GM21360 (cell line): ENCODE measurements at regions not wholly inside any gene's neighbourhood (a gene's known extent, or its start where the extent isn't known, plus 50 kb on each side); places are given as distances from the start of the nearest gene placed in this dataset.
"Not testable (repeated sequence)": the region's sequence is repeated elsewhere in the genome, so short reads cannot be mapped to it uniquely, and the experiment has no call there.

Experiments
- ATAC-seq: cut with Tn5 transposase; IDR thresholded peaks from one replicate; pipeline ENCODE4 v1.9.1; 2021; ENCODE audit warnings: mild to moderate bottlenecking, moderate library complexity; ENCODE audit not compliant: unreplicated experiment

DNA sequence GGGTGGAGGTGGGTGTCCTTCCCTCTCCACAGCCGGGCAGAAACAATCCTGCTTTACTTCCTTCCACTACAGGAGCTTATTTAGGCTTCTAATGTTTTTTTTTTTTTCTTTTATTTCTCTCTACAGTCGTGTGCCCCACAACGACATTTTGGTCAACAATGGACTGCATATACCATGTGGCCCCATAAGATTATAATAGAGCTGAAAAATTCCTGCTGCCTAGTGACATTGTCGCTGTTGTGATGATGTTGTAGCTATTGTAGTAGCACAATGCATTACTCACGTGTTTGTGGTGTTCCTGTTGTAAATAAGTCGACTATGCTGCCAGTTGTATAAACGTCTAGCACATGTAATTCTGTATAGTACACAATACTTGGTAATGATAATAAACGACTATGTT, 153.7 kb downstream of the IL20RB start:
- ATAC-seq, result no peak

DNA sequence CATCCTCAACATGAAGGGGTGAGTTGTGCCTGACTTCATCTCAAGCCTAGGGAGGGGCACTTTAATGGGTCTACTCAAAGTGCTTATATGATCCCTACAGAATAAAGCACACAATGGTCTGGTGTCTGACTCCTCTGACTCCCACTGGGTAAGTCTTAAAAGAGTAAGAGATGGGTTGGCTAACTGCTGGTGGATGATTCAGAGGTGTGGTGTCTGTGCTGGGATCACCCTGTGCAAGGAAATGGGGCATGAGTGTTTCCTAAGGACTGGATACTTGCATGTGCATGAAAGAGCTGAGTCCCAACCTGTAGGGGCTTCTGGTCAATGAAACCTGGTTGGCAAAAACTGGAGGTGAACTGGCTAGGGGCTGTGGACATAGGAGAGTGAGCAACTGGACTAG, 158.8 kb downstream of the IL20RB start:
- no peak for ATAC-seq

DNA sequence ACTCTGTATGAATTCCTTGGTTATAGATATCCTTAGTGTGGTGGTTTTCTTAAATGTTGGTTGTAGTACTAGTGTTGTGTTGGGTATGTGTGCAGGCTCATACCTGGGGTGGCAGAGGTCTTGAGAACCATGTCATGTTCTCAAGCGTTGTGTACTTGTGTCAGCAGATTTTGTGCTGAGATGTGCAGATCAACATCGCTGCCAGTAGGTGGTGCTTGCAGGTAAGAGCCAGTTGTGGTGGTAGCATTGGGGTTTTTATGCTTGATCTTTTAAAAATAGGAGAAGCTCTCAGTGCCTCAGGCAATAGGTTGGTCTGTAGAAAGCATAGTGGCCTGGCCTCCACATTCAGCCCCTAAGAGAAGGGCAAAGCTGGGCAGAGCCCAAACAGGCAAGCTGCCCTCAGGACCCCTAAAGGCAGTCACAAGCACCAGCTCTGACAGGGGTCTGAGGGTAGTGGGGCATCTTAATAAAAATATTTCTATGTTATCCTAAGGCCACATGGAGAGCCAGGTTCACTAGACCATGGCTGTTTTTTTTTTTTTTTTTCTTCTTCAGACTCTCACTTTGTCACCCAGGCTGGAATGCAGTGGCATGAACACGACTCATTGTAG, 164.0 kb downstream of the IL20RB start:
- ATAC-seq, result peak; percentile 72

DNA sequence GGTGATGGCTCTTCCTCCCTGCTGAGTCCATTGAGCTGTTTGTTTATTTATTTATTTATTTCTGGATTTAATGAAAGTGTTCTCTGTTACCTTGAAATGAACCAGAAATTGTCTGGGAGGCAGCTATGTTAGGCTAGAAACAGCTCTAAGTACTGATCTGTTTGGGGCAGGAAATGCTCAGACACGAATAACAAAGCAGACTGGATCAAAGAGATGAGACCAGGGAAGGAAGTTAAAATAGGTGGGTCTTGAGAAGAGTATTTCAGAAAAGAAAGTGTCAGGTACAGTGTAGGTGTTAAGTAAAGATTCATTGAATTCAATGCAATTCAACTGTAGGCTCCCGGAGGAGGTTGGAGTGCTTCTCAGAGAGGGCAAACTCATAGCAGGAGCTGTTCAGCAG, 173.3 kb downstream of the IL20RB start:
- ATAC-seq, result no peak

DNA sequence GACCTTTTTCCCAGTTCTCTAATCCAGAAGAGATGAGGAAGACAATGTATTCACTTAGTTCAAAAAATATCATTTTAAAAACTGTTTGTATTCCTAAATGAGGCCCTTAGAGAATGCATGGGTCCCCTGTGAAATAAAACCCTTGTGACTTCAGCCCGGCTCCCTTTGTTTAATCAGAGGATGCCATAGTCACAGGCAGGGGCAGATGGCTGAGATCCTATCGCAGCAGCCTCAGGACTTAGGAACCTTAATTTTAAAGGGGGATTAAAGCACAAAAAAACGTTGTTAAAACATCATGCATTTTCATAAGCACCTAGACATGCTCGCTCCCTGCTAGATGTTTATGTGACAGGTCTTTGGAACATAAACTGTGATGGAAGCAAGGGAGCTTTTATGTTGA, 176.6 kb downstream of the IL20RB start:
- no peak for ATAC-seq

DNA sequence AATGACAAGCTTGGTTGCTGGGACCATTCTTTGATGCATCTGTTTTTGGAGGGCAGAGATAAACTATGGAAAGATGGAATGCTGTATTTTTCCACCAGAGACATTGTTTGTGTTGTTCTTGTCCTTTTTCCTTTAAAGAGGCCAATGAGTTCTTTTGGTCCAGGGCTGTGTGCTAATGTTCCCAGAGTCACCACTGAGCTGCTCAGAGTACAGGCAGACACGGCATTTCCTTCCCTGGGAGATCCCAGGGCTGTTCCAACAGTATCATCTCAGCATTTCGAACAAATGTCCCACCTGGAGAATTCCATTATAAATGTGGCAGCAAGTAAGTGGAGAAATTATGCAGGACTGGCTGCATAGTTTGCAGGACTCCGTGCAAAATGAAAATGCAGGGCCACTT, 190.6 kb downstream of the IL20RB start:
- ATAC-seq, result no peak

DNA sequence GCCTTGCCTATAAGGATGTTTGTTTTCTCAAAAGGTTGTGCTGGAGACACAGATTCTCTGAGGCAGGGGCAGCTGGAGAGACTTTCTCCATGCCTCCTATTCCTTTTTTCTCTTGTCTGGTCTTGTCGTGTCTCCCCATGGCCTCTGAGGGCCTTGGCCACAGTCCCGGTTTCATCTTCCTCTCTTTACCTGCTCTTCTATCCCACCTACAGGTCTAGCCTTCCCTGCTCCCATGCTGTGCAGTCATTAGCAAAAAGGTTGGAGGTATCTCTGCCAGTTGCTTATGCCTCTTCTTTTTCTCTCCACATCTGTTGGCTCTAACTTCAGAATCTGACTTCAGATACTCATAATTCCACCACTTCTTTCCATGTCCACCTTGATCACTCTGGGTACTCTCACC, 191.1 kb downstream of the IL20RB start:
- no peak for ATAC-seq

DNA sequence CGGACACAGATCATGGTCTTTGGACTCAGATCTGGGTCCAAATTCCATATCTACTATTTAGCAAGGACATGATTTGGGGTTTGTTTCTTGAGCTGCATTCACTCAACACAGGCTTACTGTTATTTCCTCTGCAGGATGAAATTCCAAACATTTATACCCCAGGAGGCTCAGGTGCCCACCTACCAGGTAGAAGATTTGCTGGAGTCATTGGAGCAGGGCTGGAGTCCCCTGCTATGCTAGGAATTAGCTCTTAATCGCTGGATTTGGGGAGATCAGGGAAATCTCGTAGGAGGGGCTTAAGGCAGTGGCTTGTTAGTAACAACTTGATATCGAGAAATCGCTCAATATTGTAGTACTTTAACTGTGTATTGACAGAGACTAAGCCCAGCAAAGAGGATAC, 193.0 kb downstream of the IL20RB start:
- no peak for ATAC-seq

DNA sequence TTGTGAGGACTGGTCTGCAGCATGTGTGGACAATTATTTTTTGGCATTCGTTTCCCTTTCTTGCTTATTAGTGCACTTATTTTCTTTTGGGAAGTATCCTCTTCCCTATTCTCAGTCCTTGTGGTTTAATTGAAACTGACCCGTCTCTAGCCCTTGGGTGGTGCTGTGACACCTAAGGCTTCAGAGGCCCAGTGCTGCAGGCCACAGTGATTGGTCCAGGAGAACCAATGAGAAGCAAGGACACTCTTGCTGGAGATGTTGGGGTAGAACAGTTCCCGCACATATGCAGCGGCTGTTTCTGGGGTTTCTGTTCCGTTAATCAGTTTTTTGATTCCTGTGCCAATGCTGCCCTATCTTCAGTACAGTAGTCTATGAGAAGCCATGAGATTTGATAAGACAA, 195.3 kb downstream of the IL20RB start:
- not testable (repeated sequence) for ATAC-seq

DNA sequence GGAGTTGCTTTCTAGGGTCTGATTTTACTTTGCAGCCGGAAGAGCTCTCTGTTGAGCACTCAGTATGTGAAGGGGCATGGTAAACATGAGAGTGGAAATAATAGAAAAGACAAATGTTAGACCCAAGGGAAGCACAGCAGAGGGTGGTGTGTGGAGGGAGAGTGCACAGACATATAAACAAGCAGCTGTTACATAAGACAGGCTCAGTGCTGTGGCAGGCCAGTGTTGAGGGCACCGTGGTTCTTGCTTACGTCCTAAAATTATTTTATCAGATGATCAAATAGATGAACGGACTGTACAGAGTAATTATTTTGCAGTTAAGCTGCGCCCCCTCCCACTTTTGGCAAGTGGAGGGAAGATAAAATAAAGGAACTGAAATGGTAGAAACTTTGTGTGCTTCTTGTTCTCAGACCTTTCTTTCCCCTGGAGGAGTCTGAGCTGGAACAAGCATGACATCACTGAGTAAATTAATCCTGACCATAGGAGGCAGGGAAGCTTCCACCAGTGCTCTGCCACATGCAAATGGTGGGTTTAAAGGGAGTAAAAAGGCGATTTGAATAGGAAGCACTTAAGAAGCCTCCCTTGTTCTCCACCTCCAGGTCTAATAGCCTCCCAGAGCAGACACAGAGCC, 205.6 kb downstream of the IL20RB start:
- ATAC-seq, result no peak

DNA sequence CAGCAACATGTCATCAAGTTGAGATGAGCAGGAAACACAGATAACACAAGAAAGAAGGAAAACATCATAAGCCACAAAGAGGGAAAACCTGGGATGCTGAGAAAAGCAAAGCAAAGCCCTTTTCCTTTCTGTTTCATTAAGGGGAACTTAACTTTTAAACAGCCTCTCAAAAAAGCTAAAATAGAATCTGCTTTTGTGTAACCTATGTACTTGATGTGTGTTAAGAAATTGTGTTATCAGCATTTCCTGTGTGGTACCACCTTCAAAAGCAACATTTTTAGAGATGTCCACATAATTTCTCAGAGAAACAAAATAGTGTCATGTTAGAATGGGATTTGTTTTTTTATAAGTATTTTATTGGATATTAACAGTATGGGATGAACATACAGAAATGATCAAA, 206.2 kb downstream of the IL20RB start:
- ATAC-seq, result no peak

DNA sequence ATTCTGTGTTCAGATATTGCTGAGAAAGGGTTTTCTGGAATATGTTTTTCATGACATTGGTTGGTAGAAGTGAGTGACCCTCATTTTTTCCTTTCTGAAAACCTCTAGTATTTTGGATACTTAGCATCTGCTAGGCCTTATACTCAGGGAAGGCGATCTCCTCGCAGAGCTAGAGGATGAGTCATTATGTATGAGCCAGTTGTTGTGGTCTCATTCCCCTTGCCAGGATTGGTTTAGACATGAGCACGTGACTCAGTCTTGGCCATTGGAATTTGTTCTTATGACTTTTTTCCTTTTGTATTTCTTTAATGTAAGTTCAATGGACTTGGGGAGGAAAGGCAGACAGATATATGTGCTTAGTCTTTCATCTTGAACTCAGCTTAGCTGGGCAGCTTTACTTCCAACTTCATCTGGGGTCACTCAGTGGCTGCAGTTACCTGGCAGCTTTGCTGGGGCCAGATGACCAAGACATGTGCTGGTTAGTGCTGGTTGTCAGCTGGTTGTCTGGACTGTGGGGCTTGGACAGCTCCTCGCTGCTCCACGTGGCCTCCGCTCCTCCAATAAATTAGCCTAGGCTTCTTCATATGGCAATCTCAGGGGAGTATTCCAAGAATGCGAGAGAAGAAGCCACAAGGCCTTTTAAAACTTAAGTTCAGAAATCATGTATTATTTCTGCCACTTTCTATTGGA, 207.5 kb downstream of the IL20RB start:
- ATAC-seq, result no peak

DNA sequence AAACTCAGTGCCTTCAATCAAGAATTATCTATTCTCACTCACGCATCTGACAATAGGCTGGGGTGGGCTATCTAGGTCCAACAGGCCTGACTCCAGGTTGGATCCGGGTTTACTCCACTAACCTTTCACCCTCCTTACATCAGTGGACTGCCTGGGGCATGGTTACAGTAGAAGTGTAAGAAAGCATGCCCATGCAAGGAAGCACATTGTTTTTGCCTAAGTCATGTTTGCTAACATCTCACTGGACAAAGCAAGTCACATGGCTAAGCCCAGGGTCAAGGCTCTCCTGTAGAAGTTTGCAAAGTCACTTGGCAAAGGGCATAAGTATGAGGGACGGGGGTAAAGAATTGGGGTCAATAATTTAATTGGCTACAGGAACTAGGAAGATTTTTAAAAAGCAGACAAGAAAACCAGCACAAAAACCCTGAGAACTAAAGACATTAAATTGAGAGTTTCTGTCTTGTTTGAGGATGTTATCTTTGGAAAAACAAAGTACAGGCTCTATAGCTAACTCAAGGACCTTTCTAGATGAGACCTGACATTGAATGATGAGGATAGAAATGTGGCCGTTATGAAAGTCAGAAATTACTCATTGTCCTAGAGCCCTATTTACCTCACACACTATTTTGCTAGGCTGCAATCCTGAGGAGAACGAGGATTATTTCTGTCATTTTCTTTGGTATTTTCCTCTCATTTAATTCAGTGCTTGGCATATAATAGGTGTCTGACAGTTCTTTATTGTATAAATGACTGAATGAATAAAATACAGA, 214.2 kb downstream of the IL20RB start:
- ATAC-seq, result no peak

DNA sequence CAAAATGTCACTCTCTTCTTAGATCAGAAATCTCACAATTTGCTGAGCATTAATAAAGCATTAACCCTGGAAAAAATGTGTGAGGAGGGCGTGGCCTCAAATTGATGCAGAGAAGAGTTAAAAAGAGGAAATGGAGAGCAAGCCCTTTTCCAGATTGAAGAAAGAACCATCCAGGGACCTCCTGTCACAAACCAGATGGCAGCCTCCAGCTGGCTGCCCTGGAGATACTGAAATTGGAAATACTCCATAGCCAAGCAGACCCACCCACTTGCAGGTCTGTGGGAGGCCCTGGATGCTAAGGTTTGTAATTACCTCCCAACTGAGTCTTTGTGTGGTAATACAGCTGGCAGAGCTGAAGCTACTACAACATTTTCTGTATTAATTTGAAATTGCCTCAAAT, 214.9 kb downstream of the IL20RB start:
- ATAC-seq, result no peak

DNA sequence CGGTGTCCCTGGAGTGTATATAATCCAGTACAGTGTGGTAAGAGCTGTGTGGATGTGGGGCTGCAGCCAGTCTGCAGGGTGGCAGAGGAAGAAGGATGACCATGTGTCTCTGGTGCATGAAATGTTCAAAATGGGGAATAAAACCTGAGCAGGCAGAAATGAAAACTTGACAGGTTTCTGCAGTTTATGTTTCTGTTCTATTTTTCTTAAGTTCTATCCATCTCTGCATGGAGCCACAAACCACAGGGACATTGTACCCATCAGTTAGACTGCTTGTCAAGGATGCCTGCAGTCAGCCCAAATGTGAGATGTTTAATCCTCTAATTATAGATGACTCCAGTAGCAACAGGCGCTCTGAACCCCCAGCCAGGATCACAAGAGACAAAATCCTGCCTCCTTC, 216.7 kb downstream of the IL20RB start:
- no peak for ATAC-seq

DNA sequence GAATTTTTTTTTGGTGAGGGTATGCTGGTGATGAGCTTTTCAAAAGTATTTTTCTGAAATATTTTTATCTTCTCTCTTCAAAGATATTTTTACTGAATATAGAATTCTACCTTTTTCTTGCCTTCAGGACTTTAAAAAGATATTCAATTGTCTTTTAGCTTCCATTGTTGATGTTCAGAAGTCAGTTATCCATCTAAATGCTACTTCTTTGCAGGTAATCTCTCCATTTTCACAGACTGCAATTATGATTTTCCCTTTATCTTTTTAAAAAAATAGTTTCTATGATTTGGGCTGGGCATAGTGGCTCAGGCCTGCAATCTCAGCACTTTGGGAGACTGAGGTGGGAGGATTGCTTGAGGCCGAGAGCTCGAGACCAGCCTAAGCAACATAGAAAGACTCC, 222.4 kb downstream of the IL20RB start:
- no peak for ATAC-seq

DNA sequence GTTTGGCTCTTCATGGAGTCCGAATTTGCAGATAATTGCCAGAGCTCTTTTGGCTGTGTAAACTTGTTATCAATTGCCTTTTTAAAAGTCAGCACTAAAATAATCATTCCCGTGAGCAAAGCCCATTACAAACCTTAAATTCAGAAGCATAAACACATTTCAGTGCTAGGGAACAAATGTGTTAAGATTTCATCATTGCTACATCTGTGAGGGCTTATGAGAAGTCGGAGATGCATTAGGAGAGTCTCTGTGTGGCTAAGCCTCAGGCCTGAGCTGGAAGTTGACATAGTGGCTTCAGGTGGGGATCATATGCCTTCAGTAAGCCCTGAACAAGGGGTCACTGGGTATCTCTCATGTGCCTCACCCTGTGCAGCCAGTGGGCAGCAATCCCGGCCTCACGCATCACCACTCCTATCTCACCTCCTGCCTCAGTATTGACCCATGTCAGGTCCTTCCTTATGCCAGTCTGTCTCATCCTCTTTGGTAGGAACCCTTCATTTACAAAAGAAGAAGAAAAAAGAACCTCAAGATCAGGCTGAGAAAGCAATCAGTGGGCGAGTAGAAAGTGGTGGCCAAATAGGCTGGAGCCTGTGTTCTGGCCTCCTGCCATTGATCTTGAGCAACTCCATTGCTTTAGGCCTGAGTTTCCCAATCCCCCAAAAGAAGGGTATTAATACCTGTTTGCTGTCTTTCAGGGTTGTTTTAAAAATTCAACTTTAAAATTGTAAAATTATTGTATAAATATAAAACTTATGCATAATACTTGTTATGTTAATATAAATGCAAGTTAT, 233.5 kb downstream of the IL20RB start:
- no peak for ATAC-seq

DNA sequence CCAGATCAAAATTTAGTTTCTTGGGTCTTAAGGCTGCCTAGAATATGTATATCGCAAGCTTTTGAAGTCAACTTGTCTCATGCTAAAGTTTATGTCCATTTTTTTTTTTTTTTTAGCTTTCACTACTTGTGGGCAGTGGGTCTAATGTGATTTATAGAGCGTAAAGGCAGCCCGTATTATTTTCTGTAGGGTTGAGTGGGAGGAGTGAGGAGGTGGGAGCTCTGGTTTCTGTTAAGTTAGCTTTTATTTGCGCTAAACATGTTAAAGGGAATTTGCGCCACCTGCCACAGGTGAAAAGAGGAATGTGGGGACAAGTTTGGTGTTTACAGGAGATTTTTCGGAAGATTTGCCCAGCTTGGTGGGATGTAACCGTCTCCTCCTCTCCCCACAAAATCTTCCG, 234.2 kb downstream of the IL20RB start:
- ATAC-seq, result no peak

DNA sequence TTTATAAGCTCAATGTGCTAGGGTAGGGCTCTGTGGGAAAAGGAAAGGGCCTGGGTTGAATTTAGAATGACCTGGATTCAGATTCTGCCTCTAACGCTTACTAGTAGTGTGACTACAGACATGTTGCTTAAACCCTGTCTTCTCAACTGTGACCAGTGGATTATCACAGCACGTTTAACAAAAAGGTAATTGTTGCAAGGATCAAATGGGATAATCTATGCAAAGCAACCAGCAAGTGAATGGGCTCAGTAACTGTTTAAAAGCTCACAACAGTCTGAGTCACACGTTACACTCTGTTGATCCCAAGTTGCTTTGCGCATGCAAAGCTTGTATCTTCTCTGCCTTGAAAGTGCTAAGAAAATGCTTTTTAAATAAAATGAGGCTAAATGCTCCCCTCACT, 236.5 kb downstream of the IL20RB start:
- ATAC-seq, result no peak

DNA sequence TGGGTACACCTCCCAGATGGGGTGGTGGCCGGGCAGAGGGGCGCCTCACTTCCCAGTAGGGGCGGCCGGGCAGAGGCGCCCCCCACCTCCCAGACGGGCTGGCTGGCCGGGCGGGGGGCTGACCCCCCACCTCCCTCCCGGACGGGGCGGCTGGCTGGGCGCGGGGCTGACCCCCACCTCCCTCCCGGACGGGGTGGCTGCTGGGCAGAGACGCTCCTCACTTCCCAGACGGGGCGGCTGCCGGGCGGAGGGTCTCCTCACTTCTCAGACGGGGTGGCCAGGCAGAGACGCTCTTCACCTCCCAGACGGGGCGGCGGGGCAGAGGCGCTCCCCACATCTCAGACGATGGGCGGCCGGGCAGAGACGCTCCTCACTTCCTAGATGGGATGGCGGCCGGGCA, 240.6 kb downstream of the IL20RB start:
- ATAC-seq, result not testable (repeated sequence)

DNA sequence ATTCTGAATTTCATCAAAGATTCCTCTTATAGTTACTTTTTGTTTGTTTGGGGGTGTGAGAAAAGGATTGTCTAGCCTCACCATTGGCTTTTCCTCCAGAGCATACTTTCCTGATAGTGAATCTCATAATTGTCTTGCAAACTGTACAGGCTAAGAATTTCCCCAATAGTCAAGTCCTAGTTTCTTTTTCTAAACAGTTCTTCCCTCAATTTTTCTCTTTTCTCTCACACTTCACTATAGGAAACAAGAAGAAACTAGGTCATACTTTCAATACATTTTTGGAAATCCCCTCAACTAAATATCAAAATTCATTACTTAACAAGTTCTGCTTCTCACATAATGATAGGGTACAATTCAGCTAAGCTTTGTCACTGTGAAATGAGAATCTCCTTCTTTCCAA, 241.9 kb downstream of the IL20RB start:
- ATAC-seq, result no peak
